MM.1S (cell line): ENCODE measurements at regions not wholly inside any gene's neighbourhood (a gene's known extent, or its start where the extent isn't known, plus 50 kb on each side); places are given as distances from the start of the nearest gene placed in this dataset.

Source experiments
- CTCF ChIP-seq: fragments of 300-600 bp; sonication (generic); IDR thresholded peaks from 2 replicates; pipeline ENCODE4 v1.5.1; 2016; ENCODE audit warnings: antibody characterized with exemption, low read length, mixed read lengths
- EZH2 ChIP-seq: fragments of 300-600 bp; sonication (generic); optimal IDR thresholded peaks from 2 replicates; pipeline ENCODE3; 2017; ENCODE audit warnings: low read depth, mild to moderate bottlenecking, antibody characterized with exemption, low read length, mixed read lengths

- TF ChIP-seq CTCF (no peak), EZH2 (no peak)
These were observed 78.7 kb downstream of the GATA3 start for GRCh38 chr10:8133146-8133545.
